Loucy (cell line): ENCODE measurements at regions not wholly inside any gene's neighbourhood (a gene's known extent, or its start where the extent isn't known, plus 50 kb on each side); places are given as distances from the start of the nearest gene placed in this dataset.

Source experiments
- H2AFZ ChIP-seq: fragments of 200-600 bp; sonication (generic); 2 replicates; pipeline ENCODE4 v1.6.0; 2016; ENCODE audit warnings: antibody characterized with exemption, mild to moderate bottlenecking, low read length, moderate library complexity
- H3F3A ChIP-seq: fragments of 200-600 bp; 2 replicates; pipeline ENCODE4 v1.6.0; 2016; ENCODE audit warnings: antibody characterized with exemption, low read depth, mild to moderate bottlenecking
- H3K27me3 ChIP-seq: fragments of 200-600 bp; sonication (generic); 2 replicates; pipeline ENCODE4 v1.6.1; 2014; ENCODE audit warnings: low read length, mild to moderate bottlenecking; ENCODE audit not compliant: insufficient read depth, poor library complexity, severe bottlenecking
- H3K36me3 ChIP-seq: fragments of 200-600 bp; sonication (generic); 2 replicates; pipeline ENCODE4 v1.6.1; 2016; ENCODE audit warnings: low read length; ENCODE audit not compliant: insufficient read depth
- H3K4me1 ChIP-seq: fragments of 200-600 bp; sonication (generic); 2 replicates; pipeline ENCODE4 v1.5.1; 2014; ENCODE audit warnings: low read length, mild to moderate bottlenecking; ENCODE audit not compliant: insufficient read depth, poor library complexity, severe bottlenecking
- H3K4me2 ChIP-seq: fragments of 200-600 bp; sonication (generic); 2 replicates; pipeline ENCODE4 v1.6.0; 2014; ENCODE audit warnings: antibody characterized with exemption, low read length, low read depth, mild to moderate bottlenecking; ENCODE audit not compliant: poor library complexity, severe bottlenecking
- H3K4me3 ChIP-seq: fragments of 200-600 bp; sonication (generic); 2 replicates; pipeline ENCODE4 v1.5.1; 2014; ENCODE audit warnings: low read length, mild to moderate bottlenecking, mixed read lengths; ENCODE audit not compliant: poor library complexity, severe bottlenecking
- H3K79me2 ChIP-seq: fragments of 200-600 bp; sonication (generic); 2 replicates; pipeline ENCODE4 v1.6.1; 2014; ENCODE audit warnings: low read length; ENCODE audit not compliant: insufficient read depth
- H3K9ac ChIP-seq: fragments of 200-600 bp; sonication (generic); 2 replicates; pipeline ENCODE4 v1.6.0; 2014; ENCODE audit warnings: mild to moderate bottlenecking, low read depth, low read length, moderate library complexity; ENCODE audit not compliant: poor library complexity, severe bottlenecking
- H3K9me2 ChIP-seq: fragments of 200-600 bp; sonication (generic); replicated peaks from 2 replicates; pipeline ENCODE4 v1.6.1; 2016; ENCODE audit warnings: low read depth, low read length, mixed read lengths
- H3K9me3 ChIP-seq: fragments of 200-600 bp; sonication (generic); 2 replicates; pipeline ENCODE4 v1.6.1; 2014; ENCODE audit warnings: mild to moderate bottlenecking, antibody characterized with exemption, low read length, low read depth; ENCODE audit not compliant: insufficient read depth
- H4K20me1 ChIP-seq: fragments of 200-600 bp; sonication (generic); 2 replicates; pipeline ENCODE4 v1.6.0; 2014; ENCODE audit warnings: antibody characterized with exemption, low read length, mild to moderate bottlenecking; ENCODE audit not compliant: insufficient read depth, poor library complexity, severe bottlenecking
- EZH2phosphoT487 ChIP-seq: fragments of 200-600 bp; IDR thresholded peaks from 2 replicates; pipeline ENCODE4 v1.6.1; 2018; ENCODE audit warnings: antibody characterized with exemption, mild to moderate bottlenecking, moderate library complexity, borderline replicate concordance
- TF ChIP-seq, protein P1 (sequence below): fragments of 200-600 bp; sonication (generic); conservative IDR thresholded peaks from 2 replicates; pipeline ENCODE4 v1.5.1; 2014; ENCODE audit warnings: mild to moderate bottlenecking, antibody characterized with exemption, low read length

DNA sequence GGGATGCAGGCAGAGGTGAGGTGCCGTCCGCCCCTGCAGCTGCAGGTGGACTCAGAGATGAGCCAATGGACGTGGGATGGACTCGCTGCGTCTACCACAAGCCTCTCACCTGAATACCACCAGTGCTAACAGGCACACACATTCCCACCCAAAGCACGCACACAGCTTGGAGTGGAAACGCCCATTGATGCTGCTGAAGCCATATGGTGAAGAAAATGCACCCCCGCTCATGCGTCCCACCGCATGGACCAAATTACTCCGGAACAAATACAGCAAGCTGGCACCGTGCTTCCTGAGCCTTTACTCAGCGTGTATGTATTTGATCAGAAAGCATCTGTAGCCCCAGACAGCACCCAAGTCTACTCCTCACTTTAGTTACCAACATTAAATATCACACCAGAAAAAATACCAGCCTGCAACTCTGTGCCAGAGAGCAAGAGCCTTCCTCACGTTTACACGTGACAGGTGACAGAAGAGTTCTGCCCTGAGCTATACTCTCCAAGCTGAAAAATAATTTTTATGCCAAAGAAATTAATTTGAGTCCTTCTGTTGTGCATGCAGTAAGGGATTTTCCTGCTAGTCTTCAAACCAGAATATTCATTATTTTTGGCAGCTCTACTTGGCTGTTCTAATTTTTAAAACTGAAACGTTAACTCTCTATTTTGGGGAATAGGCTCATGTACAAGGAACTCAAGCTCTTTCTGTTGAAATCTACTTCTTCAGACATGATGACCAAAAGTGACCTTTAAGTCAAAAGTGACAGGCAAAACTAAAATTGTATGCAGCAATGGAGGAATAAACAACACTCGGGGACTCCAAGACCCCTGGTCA lies 58.2 kb upstream of the SYNDIG1 start:
- Histone ChIP-seq H3K4me3 (no peak overlapping the region), H3K27me3 (no peaks in the 10 kb centered on the region), H3K9ac (no peak overlapping the region), H3K4me2 (no peak overlapping the region), H3K9me2 (no peaks in the 10 kb centered on the region), H3K9me3 (no peaks in the 10 kb centered on the region; the same call in 1 of the 2 replicates), H2AFZ (no peak overlapping the region), H3K36me3 (no peaks in the 10 kb centered on the region), H3F3A (no peaks in the 10 kb centered on the region), H3K79me2 (no peaks in the 10 kb centered on the region), H4K20me1 (no peaks in the 10 kb centered on the region), H3K4me1 (no peaks in the 10 kb centered on the region)
- TF ChIP-seq, protein P1, sequence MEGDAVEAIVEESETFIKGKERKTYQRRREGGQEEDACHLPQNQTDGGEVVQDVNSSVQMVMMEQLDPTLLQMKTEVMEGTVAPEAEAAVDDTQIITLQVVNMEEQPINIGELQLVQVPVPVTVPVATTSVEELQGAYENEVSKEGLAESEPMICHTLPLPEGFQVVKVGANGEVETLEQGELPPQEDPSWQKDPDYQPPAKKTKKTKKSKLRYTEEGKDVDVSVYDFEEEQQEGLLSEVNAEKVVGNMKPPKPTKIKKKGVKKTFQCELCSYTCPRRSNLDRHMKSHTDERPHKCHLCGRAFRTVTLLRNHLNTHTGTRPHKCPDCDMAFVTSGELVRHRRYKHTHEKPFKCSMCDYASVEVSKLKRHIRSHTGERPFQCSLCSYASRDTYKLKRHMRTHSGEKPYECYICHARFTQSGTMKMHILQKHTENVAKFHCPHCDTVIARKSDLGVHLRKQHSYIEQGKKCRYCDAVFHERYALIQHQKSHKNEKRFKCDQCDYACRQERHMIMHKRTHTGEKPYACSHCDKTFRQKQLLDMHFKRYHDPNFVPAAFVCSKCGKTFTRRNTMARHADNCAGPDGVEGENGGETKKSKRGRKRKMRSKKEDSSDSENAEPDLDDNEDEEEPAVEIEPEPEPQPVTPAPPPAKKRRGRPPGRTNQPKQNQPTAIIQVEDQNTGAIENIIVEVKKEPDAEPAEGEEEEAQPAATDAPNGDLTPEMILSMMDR = no peak
- TF ChIP-seq EZH2phosphoT487 = no peak

DNA sequence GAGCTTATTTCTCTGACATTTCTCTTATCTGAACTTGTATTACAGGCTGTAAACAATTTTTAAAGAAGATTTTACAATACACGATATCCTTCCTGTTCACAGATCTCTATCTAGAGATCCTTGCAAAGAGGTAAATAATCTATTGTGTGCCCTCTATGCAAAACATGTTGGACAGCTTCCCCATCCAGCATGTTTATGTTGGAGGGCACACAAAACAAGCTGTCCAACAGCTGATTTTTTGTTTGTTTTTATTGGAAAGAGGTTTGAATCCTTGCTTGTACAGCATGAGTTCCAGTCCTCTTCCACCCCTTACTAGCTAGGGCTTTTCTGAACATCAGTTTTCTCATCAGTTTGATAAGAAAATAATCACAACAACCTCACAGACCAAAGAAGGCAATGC lies 62.3 kb upstream of the SYNDIG1 start:
- Histone ChIP-seq H3K4me2 (no peak overlapping the region), H3K4me3 (no peak overlapping the region), H3K9ac (no peak overlapping the region), H2AFZ (no peak overlapping the region), H3K4me1 (no peaks in the 10 kb centered on the region), H3K36me3 (no peaks in the 10 kb centered on the region), H3K79me2 (no peaks in the 10 kb centered on the region), H3K9me2 (no peaks in the 10 kb centered on the region), H3K9me3 (no peaks in the 10 kb centered on the region; the same call in 1 of the 2 replicates), H3K27me3 (no peaks in the 10 kb centered on the region), H3F3A (no peaks in the 10 kb centered on the region), H4K20me1 (no peaks in the 10 kb centered on the region)
- TF ChIP-seq EZH2phosphoT487 = no peak
- TF ChIP-seq, protein P1 = no peak

DNA sequence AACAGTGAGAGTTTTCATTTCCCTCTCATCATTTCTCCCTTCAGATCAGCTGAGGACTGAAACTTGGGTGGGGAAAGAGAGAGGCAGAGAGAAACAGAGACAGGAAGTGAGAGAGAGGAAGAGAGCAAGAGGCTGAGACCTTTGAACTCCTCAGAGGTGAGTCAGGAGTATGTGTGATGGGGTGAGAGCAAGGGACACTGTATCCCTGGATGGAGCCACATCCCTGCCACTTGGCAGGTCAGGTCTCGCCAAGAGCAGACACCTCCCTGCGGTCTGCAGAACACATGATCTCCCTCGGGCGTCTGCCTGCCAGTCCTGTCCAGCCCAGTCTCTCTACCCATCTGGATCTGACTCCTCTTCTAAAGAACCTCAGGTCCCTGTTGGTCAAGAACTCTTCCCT lies 62.7 kb upstream of the SYNDIG1 start:
- no peaks in the 10 kb centered on the region for H4K20me1 ChIP-seq
- no peaks in the 10 kb centered on the region for H3K79me2 ChIP-seq
- no peaks in the 10 kb centered on the region for H3K36me3 ChIP-seq
- H3K9me3 ChIP-seq = no peaks in the 10 kb centered on the region; the same call in 1 of the 2 replicates
- no peaks in the 10 kb centered on the region for H3F3A ChIP-seq
- H3K4me3 ChIP-seq = no peak overlapping the region
- H2AFZ ChIP-seq = no peak overlapping the region
- no peaks in the 10 kb centered on the region for H3K9me2 ChIP-seq
- H3K4me2 ChIP-seq = no peak overlapping the region
- TF ChIP-seq EZH2phosphoT487 = no peak
- TF ChIP-seq, protein P1 = no peak
- no peaks in the 10 kb centered on the region for H3K27me3 ChIP-seq
- H3K9ac ChIP-seq = no peak overlapping the region
- no peaks in the 10 kb centered on the region for H3K4me1 ChIP-seq
